ENCODE measurements at regions not wholly inside any gene's neighbourhood (a gene's known extent, or its start where the extent isn't known, plus 50 kb on each side); places are given as distances from the start of the nearest gene placed in this dataset.

DNA sequence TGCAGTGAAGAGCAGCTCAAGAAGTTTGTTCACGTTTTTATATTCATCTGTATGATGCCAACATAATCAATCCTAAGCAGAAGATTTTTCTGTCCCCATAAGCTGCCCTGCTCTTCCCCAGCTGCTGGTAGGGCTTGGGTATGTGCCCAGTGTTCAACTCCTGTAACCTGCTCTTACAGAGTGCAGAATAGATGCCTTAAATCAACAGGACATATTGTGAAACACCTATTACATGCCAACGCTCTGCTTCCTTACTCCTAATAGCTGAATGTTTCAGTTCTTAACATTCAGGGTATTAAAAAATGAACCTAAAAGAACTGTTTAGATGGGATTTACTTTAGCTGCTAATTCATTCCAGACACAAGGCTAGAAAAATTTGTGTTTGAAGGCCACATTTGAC is 190.9 kb downstream of the HS3ST3A1 start:
- Mint-ChIP-seq H3K27ac (no peak overlapping the region), H3K9me3 (no peaks in the 10 kb centered on the region), H3K27me3 (ENCODE audit: low read depth, poor library complexity) (no peaks in the 10 kb centered on the region), H3K4me3 (no peak overlapping the region), H3K4me1 (peaks cover 15% of the 10 kb centered on the region), H3K36me3 (ENCODE audit: low read depth) (no peaks in the 10 kb centered on the region)
- TF ChIP-seq, protein P1, sequence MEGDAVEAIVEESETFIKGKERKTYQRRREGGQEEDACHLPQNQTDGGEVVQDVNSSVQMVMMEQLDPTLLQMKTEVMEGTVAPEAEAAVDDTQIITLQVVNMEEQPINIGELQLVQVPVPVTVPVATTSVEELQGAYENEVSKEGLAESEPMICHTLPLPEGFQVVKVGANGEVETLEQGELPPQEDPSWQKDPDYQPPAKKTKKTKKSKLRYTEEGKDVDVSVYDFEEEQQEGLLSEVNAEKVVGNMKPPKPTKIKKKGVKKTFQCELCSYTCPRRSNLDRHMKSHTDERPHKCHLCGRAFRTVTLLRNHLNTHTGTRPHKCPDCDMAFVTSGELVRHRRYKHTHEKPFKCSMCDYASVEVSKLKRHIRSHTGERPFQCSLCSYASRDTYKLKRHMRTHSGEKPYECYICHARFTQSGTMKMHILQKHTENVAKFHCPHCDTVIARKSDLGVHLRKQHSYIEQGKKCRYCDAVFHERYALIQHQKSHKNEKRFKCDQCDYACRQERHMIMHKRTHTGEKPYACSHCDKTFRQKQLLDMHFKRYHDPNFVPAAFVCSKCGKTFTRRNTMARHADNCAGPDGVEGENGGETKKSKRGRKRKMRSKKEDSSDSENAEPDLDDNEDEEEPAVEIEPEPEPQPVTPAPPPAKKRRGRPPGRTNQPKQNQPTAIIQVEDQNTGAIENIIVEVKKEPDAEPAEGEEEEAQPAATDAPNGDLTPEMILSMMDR (IDR thresholded peaks at IDR 0.05), result no peak
- DNase-seq, result no peak

DNA sequence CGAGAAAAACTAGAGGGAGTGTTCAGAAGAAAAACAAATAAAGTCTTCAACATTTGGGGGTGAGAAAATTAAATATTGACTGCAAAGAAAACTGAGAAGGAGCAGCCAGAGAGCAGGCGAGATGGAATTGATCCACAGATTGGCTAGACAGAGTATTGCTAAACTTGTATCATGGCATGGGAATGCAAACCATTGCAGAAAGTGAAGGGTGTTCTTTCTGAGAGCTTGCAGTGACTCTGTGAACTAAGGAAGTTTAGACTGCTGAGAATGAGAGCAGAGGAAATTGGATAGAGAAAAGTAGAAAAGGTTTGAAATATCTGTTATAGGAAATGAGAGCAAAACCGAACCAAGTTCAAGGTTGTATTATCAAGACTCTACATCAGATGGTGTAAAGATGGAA is 191.5 kb downstream of the HS3ST3A1 start:
- Mint-ChIP-seq H3K27ac (no peak overlapping the region), H3K4me3 (no peak overlapping the region), H3K4me1 (peaks cover 19% of the 10 kb centered on the region), H3K27me3 (ENCODE audit: low read depth, poor library complexity) (no peaks in the 10 kb centered on the region), H3K9me3 (no peaks in the 10 kb centered on the region), H3K36me3 (ENCODE audit: low read depth) (no peaks in the 10 kb centered on the region)
- no peak for DNase-seq
- TF ChIP-seq, protein P1 (IDR thresholded peaks at IDR 0.05), result no peak

DNA sequence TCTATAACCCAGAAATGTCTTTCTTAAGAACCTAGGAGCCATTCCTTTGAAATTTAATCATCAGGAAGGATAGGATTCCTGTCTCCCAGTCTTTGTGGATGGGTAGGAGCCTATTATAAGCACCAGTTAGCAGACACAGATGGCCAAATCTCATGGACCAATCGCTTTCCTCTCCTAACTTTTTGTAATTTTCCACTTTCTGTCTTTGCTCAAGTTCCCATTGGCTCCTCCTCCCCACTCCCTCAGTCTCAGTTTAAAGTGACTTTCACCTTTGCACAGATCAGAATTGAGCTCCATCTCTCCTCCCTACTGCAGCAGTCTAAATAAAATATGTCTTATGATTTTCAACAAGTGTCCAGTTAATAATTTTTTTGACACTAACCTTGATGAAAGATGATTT is 192.3 kb downstream of the HS3ST3A1 start:
- Mint-ChIP-seq H3K27me3 (ENCODE audit: low read depth, poor library complexity) (no peaks in the 10 kb centered on the region), H3K4me1 (peaks cover 21% of the 10 kb centered on the region), H3K4me3 (no peak overlapping the region), H3K36me3 (ENCODE audit: low read depth) (no peaks in the 10 kb centered on the region), H3K9me3 (no peaks in the 10 kb centered on the region), H3K27ac (no peak overlapping the region)
- TF ChIP-seq, protein P1 (IDR thresholded peaks at IDR 0.05), result no peak
- DNase-seq, result no peak

DNA sequence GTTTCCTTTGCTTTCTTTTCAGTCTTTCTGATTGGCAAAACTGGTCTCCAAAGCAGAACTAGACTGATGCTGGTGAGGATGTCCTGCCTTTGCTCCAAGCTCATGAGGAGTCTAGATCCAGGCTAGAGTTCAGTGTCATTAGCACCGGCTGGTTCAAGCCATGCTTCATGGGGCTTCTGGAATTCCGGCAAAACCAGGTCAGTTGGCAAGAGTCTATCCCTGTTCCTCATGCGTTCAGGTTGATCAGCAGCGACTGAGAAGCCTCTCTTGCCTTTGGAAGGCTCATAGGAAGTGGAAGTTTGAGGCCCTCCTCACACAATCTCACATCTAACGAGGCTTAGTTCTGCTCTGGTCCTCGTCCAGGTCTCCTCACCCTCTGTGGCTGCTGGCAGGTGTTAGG is 194.3 kb downstream of the HS3ST3A1 start:
- Mint-ChIP-seq H3K27ac (no peak overlapping the region), H3K27me3 (ENCODE audit: low read depth, poor library complexity) (no peaks in the 10 kb centered on the region), H3K36me3 (ENCODE audit: low read depth) (peaks cover under 1% of the 10 kb centered on the region), H3K4me1 (peaks cover 32% of the 10 kb centered on the region), H3K9me3 (no peaks in the 10 kb centered on the region), H3K4me3 (no peak overlapping the region)
- TF ChIP-seq, protein P1 (IDR thresholded peaks at IDR 0.05), result no peak
- DNase-seq, result no peak

DNA sequence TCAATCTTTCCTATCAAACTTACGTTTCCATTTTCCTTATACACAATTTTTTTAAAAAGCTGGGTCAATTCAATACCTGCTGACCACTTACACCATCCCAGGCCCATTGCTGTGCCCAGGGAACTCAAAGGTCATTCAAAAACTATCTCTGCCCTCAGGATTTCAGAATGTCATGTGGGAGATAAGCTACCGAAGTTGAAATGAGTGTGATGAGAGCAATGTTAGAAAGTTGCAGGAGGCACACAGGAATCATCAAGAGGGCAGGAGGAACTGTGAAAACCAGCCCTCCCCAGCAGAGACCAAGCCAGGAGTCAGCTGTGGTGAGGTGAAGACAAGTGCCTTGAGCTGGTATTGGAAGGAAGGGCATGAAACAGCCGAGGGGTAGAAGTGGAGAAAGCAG is 195.9 kb downstream of the HS3ST3A1 start:
- TF ChIP-seq, protein P1 (IDR thresholded peaks at IDR 0.05), result no peak
- peaks cover 32% of the 10 kb centered on the region for H3K4me1 Mint-ChIP-seq
- H3K27ac Mint-ChIP-seq, result no peak overlapping the region
- H3K4me3 Mint-ChIP-seq, result no peak overlapping the region
- peaks cover 6% of the 10 kb centered on the region for H3K36me3 Mint-ChIP-seq (ENCODE audit: low read depth)
- DNase-seq, result no peak
- no peaks in the 10 kb centered on the region for H3K9me3 Mint-ChIP-seq
- no peaks in the 10 kb centered on the region for H3K27me3 Mint-ChIP-seq (ENCODE audit: low read depth, poor library complexity)

DNA sequence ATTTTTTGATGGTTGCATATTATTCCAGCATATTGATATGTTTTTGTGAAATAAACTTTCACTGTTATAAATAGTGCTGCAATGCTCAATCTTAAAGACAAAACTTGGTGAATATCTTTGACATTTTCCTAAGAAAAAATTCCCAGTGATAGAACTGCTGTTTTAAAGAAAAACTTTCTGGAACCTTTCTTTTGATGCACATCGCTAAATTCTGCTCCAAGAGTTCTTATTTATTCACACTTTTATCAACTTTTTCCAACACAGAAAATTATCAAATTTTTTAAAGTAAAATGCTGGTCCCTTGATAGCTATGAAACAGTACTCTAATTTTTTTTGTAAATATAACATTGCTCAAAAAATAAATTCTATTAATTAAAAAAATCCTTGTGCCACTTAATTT is 196.6 kb downstream of the HS3ST3A1 start:
- Mint-ChIP-seq H3K4me3 (no peak overlapping the region), H3K4me1 (peaks cover 32% of the 10 kb centered on the region), H3K27me3 (ENCODE audit: low read depth, poor library complexity) (no peaks in the 10 kb centered on the region), H3K27ac (no peak overlapping the region), H3K36me3 (ENCODE audit: low read depth) (peaks cover 6% of the 10 kb centered on the region), H3K9me3 (no peaks in the 10 kb centered on the region)
- TF ChIP-seq, protein P1 (IDR thresholded peaks at IDR 0.05), result no peak
- no peak for DNase-seq
